GM12892 (cell line): ENCODE measurements at regions not wholly inside any gene's neighbourhood (a gene's known extent, or its start where the extent isn't known, plus 50 kb on each side); places are given as distances from the start of the nearest gene placed in this dataset.

Experiments
- DNase-seq: peaks from one replicate; pipeline ENCODE4 v3.0.0; 2011; ENCODE audit not compliant: insufficient read length
- FAIRE-seq: peaks from 2 replicates; lab custom pipeline; 2011; peaks lifted over from hg19 to GRCh38; lab: Jason Lieb, UNC
- POLR2A ChIP-seq: IDR thresholded peaks from 2 replicates; pipeline ENCODE4 v1.6.1; 2011; ENCODE audit warnings: low read depth, low read length, control low read depth
- POLR2AphosphoS5 ChIP-seq: IDR thresholded peaks from 2 replicates; pipeline ENCODE4 v1.6.1; 2011; ENCODE audit warnings: low read depth, low read length, control low read depth
- TAF1 ChIP-seq: IDR thresholded peaks from 2 replicates; pipeline ENCODE4 v1.6.1; 2011; ENCODE audit warnings: low read depth, mild to moderate bottlenecking, control low read depth, low read length, borderline replicate concordance

- FAIRE-seq (no peak), DNase-seq (no peak)
- TF ChIP-seq POLR2A (no peak), POLR2AphosphoS5 (no peak), TAF1 (no peak)
These were observed 280.3 kb upstream of the NUDT12 start for GRCh38 chr5:103842936-103843335.

GRCh38 chr5:103840600-103840999, 278.0 kb upstream of the NUDT12 start:
- FAIRE-seq: no peak
- DNase-seq: no peak
- TF ChIP-seq POLR2AphosphoS5 (no peak), TAF1 (no peak), POLR2A (no peak)

- FAIRE-seq: no peak
- no peak for TF ChIP-seq TAF1
- no peak for TF ChIP-seq POLR2AphosphoS5
- TF ChIP-seq POLR2A: no peak
- DNase-seq: no peak
These were observed 271.6 kb upstream of the NUDT12 start for GRCh38 chr5:103834216-103834615.

- TF ChIP-seq POLR2AphosphoS5: no peak
- TF ChIP-seq TAF1: no peak
- TF ChIP-seq POLR2A: no peak
- FAIRE-seq (no peak), DNase-seq (no peak)
These were observed 267.0 kb upstream of the NUDT12 start for GRCh38 chr5:103829585-103829984.

- DNase-seq (no peak), FAIRE-seq (no peak)
- TF ChIP-seq POLR2AphosphoS5: no peak
- TF ChIP-seq TAF1: no peak
- TF ChIP-seq POLR2A: no peak
These were observed 265.4 kb upstream of the NUDT12 start for GRCh38 chr5:103827976-103828375.

- TF ChIP-seq TAF1 (no peak), POLR2AphosphoS5 (no peak), POLR2A (no peak)
- DNase-seq (no peak), FAIRE-seq (no peak)
These were observed 258.8 kb upstream of the NUDT12 start for GRCh38 chr5:103821361-103821760.

- FAIRE-seq (no peak), DNase-seq (no peak)
These were observed 246.0 kb upstream of the NUDT12 start for GRCh38 chr5:103808464-103809106.

GRCh38 chr5:103804711-103805110, 242.1 kb upstream of the NUDT12 start:
- TF ChIP-seq TAF1 (no peak), POLR2A (no peak), POLR2AphosphoS5 (no peak)
- FAIRE-seq (no peak), DNase-seq (no peak)

More at GRCh38 chr5:103808464-103809106, 246.0 kb upstream of the NUDT12 start:
- TF ChIP-seq POLR2A (no peak), TAF1 (no peak), POLR2AphosphoS5 (no peak)

GRCh38 chr5:103801681-103802080, 239.1 kb upstream of the NUDT12 start:
- TF ChIP-seq POLR2AphosphoS5 (no peak), POLR2A (no peak), TAF1 (no peak)
- FAIRE-seq (no peak), DNase-seq (no peak)

GRCh38 chr5:103800741-103801495, 238.3 kb upstream of the NUDT12 start:
- FAIRE-seq (no peak), DNase-seq (no peak)
- TF ChIP-seq POLR2A: no peak

GRCh38 chr5:103793595-103794182, 231.1 kb upstream of the NUDT12 start:
- FAIRE-seq: no peak
- TF ChIP-seq POLR2A (no peak), TAF1 (no peak), POLR2AphosphoS5 (no peak)
- no peak for DNase-seq

GRCh38 chr5:103785569-103785968, 223.0 kb upstream of the NUDT12 start:
- DNase-seq (no peak), FAIRE-seq (no peak)
- TF ChIP-seq POLR2A (no peak), TAF1 (no peak), POLR2AphosphoS5 (no peak)

GRCh38 chr5:103783669-103784068, 221.1 kb upstream of the NUDT12 start:
- TF ChIP-seq TAF1 (no peak), POLR2AphosphoS5 (no peak), POLR2A (no peak)
- no peak for DNase-seq
- FAIRE-seq: no peak

GRCh38 chr5:103780794-103781193, 218.2 kb upstream of the NUDT12 start:
- TF ChIP-seq POLR2AphosphoS5 (no peak), POLR2A (no peak), TAF1 (no peak)

More at GRCh38 chr5:103780794-103781193, 218.2 kb upstream of the NUDT12 start:
- FAIRE-seq (no peak), DNase-seq (no peak)
